GM12878 (cell line): ENCODE measurements at regions not wholly inside any gene's neighbourhood (a gene's known extent, or its start where the extent isn't known, plus 50 kb on each side); places are given as distances from the start of the nearest gene placed in this dataset.

Source experiments
- ATAC-seq: fragments of 200-7000 bp; cut with Tn5 transposase; 3 replicates; pipeline ENCODE4 v1.9.1; 2020; ENCODE audit warnings: mild to moderate bottlenecking, moderate library complexity
- BruUV-seq: library from RNA; stranded (reverse); fragments of 400-500 nt; replicated peaks from 2 replicates; lab custom pipeline; 2021; lab: Mats Ljungman, UMichigan
- CTCF ChIA-PET: fragments of 300-600 bp; sonication (Branson Sonifier 250); formaldehyde crosslinking; extraction: SDS; loops from one replicate; lab custom pipeline; 2021; ENCODE audit warnings: inconsistent platforms; lab: Yijun Ruan, JAX
- POLR2A ChIA-PET: fragments of 350-600 bp; formaldehyde crosslinking; extraction: SDS; loops from one replicate; lab custom pipeline; 2021; ENCODE audit warnings: inconsistent platforms; lab: Charles Lee
- RAD21 ChIA-PET: fragments of 300-600 bp; sonication (Branson Sonifier 250); formaldehyde crosslinking; loops from one replicate; lab custom pipeline; 2023; ENCODE audit warnings: antibody characterized with exemption; ENCODE audit not compliant: unreplicated experiment; lab: Charles Lee
- SMC1A ChIA-PET: fragments of 300-600 bp; sonication (Branson Sonifier 250); formaldehyde crosslinking; loops from one replicate; lab custom pipeline; 2023; ENCODE audit not compliant: unreplicated experiment, uncharacterized antibody; lab: Charles Lee
- DNase-seq: peaks from one replicate; pipeline ENCODE4 v3.0.0-alpha.2; 2011; ENCODE audit warnings: low read depth, low spot score
- FAIRE-seq: peaks from 3 replicates; lab custom pipeline; 2011; peaks lifted over from hg19 to GRCh38; lab: Jason Lieb, UNC
- H2AFZ ChIP-seq: 2 replicates; pipeline ENCODE4 v1.6.0; 2011; ENCODE audit warnings: low read depth, low read length, control low read depth; ENCODE audit not compliant: control insufficient read depth
- H3K27ac ChIP-seq: 2 replicates; pipeline ENCODE4 v1.5.1; 2011; ENCODE audit warnings: control low read depth; ENCODE audit not compliant: control insufficient read depth, insufficient read depth
- H3K27me3 ChIP-seq, 2 experiments: replicated peaks in 1 of 2; 2 replicates each; pipeline versions ENCODE4 v1.6.0 to v1.6.1; 2011; ENCODE audit warnings: low read length in 1 of 2; ENCODE audit not compliant: control insufficient read depth in 2 of 2, insufficient read depth in 2 of 2
- H3K36me3 ChIP-seq, 2 experiments: 2 replicates each; pipeline ENCODE4 v1.5.1; 2011; ENCODE audit warnings: low read length in 1 of 2; ENCODE audit not compliant: control insufficient read depth in 2 of 2, insufficient read depth in 2 of 2
- H3K4me1 ChIP-seq: 2 replicates; pipeline ENCODE4 v1.6.1; 2011; ENCODE audit warnings: mild to moderate bottlenecking, low read length, moderate library complexity, mixed read lengths; ENCODE audit not compliant: control insufficient read depth, insufficient read depth
- H3K4me2 ChIP-seq: 2 replicates; pipeline ENCODE4 v1.6.0; 2011; ENCODE audit warnings: control low read depth; ENCODE audit not compliant: control insufficient read depth, insufficient read depth
- H3K4me3 ChIP-seq: fragments of 200-600 bp; sonication (generic); 2 replicates; pipeline ENCODE4 v1.5.1; 2016
- H3K79me2 ChIP-seq: 2 replicates; pipeline ENCODE4 v1.6.0; 2011; ENCODE audit warnings: low read length; ENCODE audit not compliant: control insufficient read depth, insufficient read depth
- H3K9ac ChIP-seq: 2 replicates; pipeline ENCODE4 v1.8.0; 2011; ENCODE audit warnings: low read length, control low read depth, mixed read lengths; ENCODE audit not compliant: control insufficient read depth, insufficient read depth
- H3K9me3 ChIP-seq: replicated peaks from 3 replicates; pipeline ENCODE4 v1.5.1; 2011; ENCODE audit warnings: mild to moderate bottlenecking, low read length; ENCODE audit not compliant: control insufficient read depth, insufficient read depth
- H4K20me1 ChIP-seq: 2 replicates; pipeline ENCODE4 v1.6.0; 2011; ENCODE audit not compliant: control insufficient read depth, insufficient read depth
- FOS ChIP-seq: IDR thresholded peaks from 3 replicates; pipeline ENCODE4 v1.6.1; 2011; ENCODE audit warnings: borderline replicate concordance; ENCODE audit not compliant: insufficient read length; ENCODE audit errors: extremely low read depth
- FOXM1 ChIP-seq: IDR thresholded peaks from 2 replicates; pipeline ENCODE4 v1.6.1; 2012; ENCODE audit warnings: low read depth, mild to moderate bottlenecking, inconsistent platforms, low read length, moderate library complexity
- HDAC6 ChIP-seq: fragments of 200-600 bp; sonication (generic); IDR thresholded peaks from one replicate; pipeline ENCODE4 v1.8.0; 2017; ENCODE audit warnings: antibody characterized with exemption; ENCODE audit not compliant: unreplicated experiment
- LARP7 ChIP-seq: fragments of 450-650 bp; IDR thresholded peaks from 2 replicates; pipeline ENCODE4 v1.6.1; 2017; ENCODE audit warnings: mild to moderate bottlenecking
- TCF3 ChIP-seq: IDR thresholded peaks from 2 replicates; pipeline ENCODE4 v1.6.1; 2012; ENCODE audit warnings: low read depth, mild to moderate bottlenecking, low read length, borderline replicate concordance; ENCODE audit not compliant: insufficient read depth
- ZNF592 ChIP-seq: fragments of 450-650 bp; IDR thresholded peaks from 2 replicates; pipeline ENCODE4 v1.6.1; 2017; ENCODE audit warnings: mild to moderate bottlenecking, moderate library complexity
- ZNF687 ChIP-seq: fragments of 450-650 bp; IDR thresholded peaks from 2 replicates; pipeline ENCODE4 v1.6.1; 2017; ENCODE audit warnings: mild to moderate bottlenecking, moderate library complexity
- WGBS: methylation state at CpG from one replicate; pipeline ENCODE4 v1.1.6; 2016; ENCODE audit warnings: low lambda C conversion rate; ENCODE audit not compliant: insufficient replicate concordance, insufficient coverage; ENCODE audit errors: missing lambda C conversion rate; 5-methylcytosine and 5-hydroxymethylcytosine counted together
- in situ Hi-C: fragments of 300-500 bp; cut with MboI; formaldehyde crosslinking; loops from 9 replicates; pipeline ENCODE4 v1.14.3; 2018; ENCODE audit warnings: mixed read lengths
- intact Hi-C: fragments of 100-400 bp; cut with micrococcal nuclease; formaldehyde crosslinking; loops from one replicate; pipeline ENCODE4 v1.14.2; 2022; ENCODE audit not compliant: unreplicated experiment

DNA sequence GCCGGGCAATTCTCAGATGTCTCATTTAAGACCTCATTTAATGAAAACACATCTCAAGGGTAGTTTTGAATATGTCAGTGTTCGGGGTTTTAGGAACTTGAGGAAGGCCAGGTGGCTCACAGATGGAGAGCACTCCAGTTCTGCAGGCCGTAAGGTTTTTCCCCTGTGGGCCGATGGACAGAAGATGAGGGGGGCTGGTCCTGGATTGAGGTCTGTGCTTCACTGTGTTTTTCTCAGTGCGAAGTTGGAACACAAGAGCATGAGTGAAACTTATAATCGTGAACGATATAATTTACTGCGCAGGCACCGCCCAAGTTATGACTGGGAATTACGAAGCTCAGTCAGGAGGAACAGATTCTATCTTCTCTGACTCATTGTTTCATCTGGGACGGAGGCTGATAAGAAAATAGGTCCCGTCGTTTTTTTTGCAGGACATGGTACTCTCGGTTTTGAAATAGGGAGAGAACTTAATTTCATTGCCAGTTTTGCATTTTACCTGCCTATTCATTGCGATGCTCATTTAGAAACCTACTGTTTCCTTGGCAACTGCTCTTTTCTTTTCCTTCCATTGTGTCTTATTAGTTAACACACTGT lies 591.0 kb upstream of the PFKP start:
- no peak overlapping the region for H3K27ac ChIP-seq
- FAIRE-seq (no peak), DNase-seq (no peak), ATAC-seq (no peak)
- no peaks in the 10 kb centered on the region for H3K4me1 ChIP-seq
- in situ Hi-C loops (no loop called here), intact Hi-C loops (no loop called here)
- no peaks in the 10 kb centered on the region for H4K20me1 ChIP-seq
- RAD21 ChIA-PET = no interaction called here
- no peak overlapping the region for H2AFZ ChIP-seq
- CTCF ChIA-PET = no interaction called here
- no TSS peak for BruUV-seq
- SMC1A ChIA-PET = interaction anchor here (0.5 kb wide), 1 partner anchor 1242 kb away, joined by 3 read pairs; no protein-coding TSS in a partner anchor
- H3K27me3 ChIP-seq = no peaks in the 10 kb centered on the region
- no peaks in the 10 kb centered on the region for H3K9me3 ChIP-seq
- H3K9ac ChIP-seq = no peak overlapping the region
- WGBS = 37% methylated on average over 15 of the region's 15 CpGs
- no peaks in the 10 kb centered on the region for H3K36me3 ChIP-seq
- no peaks in the 10 kb centered on the region for H3K79me2 ChIP-seq
- H3K4me2 ChIP-seq = no peak overlapping the region
- H3K4me3 ChIP-seq = no peak overlapping the region
- TF ChIP-seq ZNF592 (no peak), LARP7 (no peak), FOS (no peak), HDAC6 (no peak), TCF3 (no peak), FOXM1 (no peak), ZNF687 (no peak)
- POLR2A ChIA-PET = no interaction called here
